Activated B cell treated with CpG ODN at 0.5 μM for 24 hours (primary cell): ENCODE measurements at regions not wholly inside any gene's neighbourhood (a gene's known extent, or its start where the extent isn't known, plus 50 kb on each side); places are given as distances from the start of the nearest gene placed in this dataset.

Experiments
- ATAC-seq: fragments of 200-7000 bp; cut with Tn5 transposase; one replicate; pipeline ENCODE4 v1.10.0; 2021; ENCODE audit warnings: low read depth, mild to moderate bottlenecking, moderate library complexity
- CTCF ChIA-PET: fragments of 350-600 bp; sonication (Branson Sonifier 250); formaldehyde crosslinking; loops from one replicate; lab custom pipeline; 2021; ENCODE audit warnings: antibody characterized with exemption; lab: Charles Lee
- POLR2A ChIA-PET: fragments of 350-600 bp; sonication (Branson Sonifier 250); formaldehyde crosslinking; loops from one replicate; lab custom pipeline; 2021; ENCODE audit warnings: antibody characterized with exemption; lab: Charles Lee
- DNase-seq: peaks from one replicate; pipeline ENCODE4 v3.0.0; 2022
- H3K27ac Mint-ChIP-seq: one replicate; pipeline ENCODE4 v1.8.0; 2020; ENCODE audit warnings: mixed read lengths
- H3K27me3 Mint-ChIP-seq: one replicate; pipeline ENCODE4 v1.8.0; 2021; ENCODE audit warnings: mixed read lengths
- H3K36me3 Mint-ChIP-seq: one replicate; pipeline ENCODE4 v1.8.0; 2021; ENCODE audit warnings: low read depth, mixed read lengths
- H3K4me1 Mint-ChIP-seq: one replicate; pipeline ENCODE4 v1.8.0; 2021; ENCODE audit warnings: mixed read lengths
- H3K4me3 Mint-ChIP-seq: one replicate; pipeline ENCODE4 v1.8.0; 2020; ENCODE audit warnings: mild to moderate bottlenecking, mixed read lengths
- H3K9me3 Mint-ChIP-seq: one replicate; pipeline ENCODE4 v1.8.0; 2020; ENCODE audit warnings: mixed read lengths
- intact Hi-C: fragments of 100-400 bp; cut with micrococcal nuclease; formaldehyde crosslinking; loops from one replicate; pipeline ENCODE4 v1.15.1; 2024
- TF ChIP-seq, protein P1 (sequence below): fragments of 200-600 bp; IDR thresholded peaks from one replicate; pipeline ENCODE4 v1.8.0; 2022; ENCODE audit warnings: antibody characterized with exemption, mild to moderate bottlenecking

- H3K4me3 Mint-ChIP-seq = no peak overlapping the region
- CTCF ChIA-PET = no interaction called here
- H3K9me3 Mint-ChIP-seq = no peaks in the 10 kb centered on the region
- DNase-seq (no peak), ATAC-seq (no peak)
- no peaks in the 10 kb centered on the region for H3K36me3 Mint-ChIP-seq
- TF ChIP-seq, protein P1, sequence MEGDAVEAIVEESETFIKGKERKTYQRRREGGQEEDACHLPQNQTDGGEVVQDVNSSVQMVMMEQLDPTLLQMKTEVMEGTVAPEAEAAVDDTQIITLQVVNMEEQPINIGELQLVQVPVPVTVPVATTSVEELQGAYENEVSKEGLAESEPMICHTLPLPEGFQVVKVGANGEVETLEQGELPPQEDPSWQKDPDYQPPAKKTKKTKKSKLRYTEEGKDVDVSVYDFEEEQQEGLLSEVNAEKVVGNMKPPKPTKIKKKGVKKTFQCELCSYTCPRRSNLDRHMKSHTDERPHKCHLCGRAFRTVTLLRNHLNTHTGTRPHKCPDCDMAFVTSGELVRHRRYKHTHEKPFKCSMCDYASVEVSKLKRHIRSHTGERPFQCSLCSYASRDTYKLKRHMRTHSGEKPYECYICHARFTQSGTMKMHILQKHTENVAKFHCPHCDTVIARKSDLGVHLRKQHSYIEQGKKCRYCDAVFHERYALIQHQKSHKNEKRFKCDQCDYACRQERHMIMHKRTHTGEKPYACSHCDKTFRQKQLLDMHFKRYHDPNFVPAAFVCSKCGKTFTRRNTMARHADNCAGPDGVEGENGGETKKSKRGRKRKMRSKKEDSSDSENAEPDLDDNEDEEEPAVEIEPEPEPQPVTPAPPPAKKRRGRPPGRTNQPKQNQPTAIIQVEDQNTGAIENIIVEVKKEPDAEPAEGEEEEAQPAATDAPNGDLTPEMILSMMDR = no peak
- POLR2A ChIA-PET = no interaction called here
- intact Hi-C loops = no loop called here
- no peak overlapping the region for H3K27ac Mint-ChIP-seq
- no peaks in the 10 kb centered on the region for H3K4me1 Mint-ChIP-seq
- H3K27me3 Mint-ChIP-seq = peaks cover 6% of the 10 kb centered on the region
These were observed 359.2 kb downstream of the FBXW7 start for GRCh38 chr4:152176627-152177214.

- intact Hi-C loops = no loop called here
- DNase-seq (no peak), ATAC-seq (no peak)
- Mint-ChIP-seq H3K4me1 (no peaks in the 10 kb centered on the region), H3K27me3 (peaks cover 6% of the 10 kb centered on the region), H3K36me3 (no peaks in the 10 kb centered on the region), H3K4me3 (no peak overlapping the region), H3K9me3 (no peaks in the 10 kb centered on the region), H3K27ac (no peak overlapping the region)
- ChIA-PET POLR2A (no interaction called here), CTCF (no interaction called here)
- TF ChIP-seq, protein P1 = no peak
These were observed 360.3 kb downstream of the FBXW7 start for GRCh38 chr4:152175586-152175985.

GRCh38 chr4:152172146-152172545 is 363.7 kb downstream of the FBXW7 start:
- TF ChIP-seq, protein P1 = no peak
- peaks cover 8% of the 10 kb centered on the region for H3K27me3 Mint-ChIP-seq
- no peak overlapping the region for H3K27ac Mint-ChIP-seq
- intact Hi-C loops = no loop called here
- POLR2A ChIA-PET = no interaction called here
- H3K9me3 Mint-ChIP-seq = no peaks in the 10 kb centered on the region
- CTCF ChIA-PET = no interaction called here
- no peak for DNase-seq
- no peak for ATAC-seq
- no peaks in the 10 kb centered on the region for H3K4me1 Mint-ChIP-seq
- no peaks in the 10 kb centered on the region for H3K36me3 Mint-ChIP-seq
- H3K4me3 Mint-ChIP-seq = no peak overlapping the region

DNA sequence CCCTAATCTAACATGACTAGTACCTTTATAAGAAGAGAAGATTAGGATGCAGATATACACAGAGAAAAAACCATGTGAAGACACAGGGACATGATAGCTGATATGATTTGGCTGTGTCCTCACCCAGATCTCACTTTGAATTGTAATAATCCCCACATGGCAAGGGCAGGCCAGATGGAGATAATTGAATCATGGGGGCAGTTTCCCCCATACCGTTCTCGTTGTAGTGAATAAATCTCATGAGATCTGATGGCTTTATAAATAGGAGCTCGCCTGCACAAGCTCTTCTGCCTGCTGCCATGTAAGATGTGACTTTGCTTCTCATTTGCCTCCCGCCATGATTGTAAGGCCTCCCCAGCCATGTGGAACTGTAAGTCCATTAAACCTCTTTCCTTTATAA is 364.3 kb downstream of the FBXW7 start:
- CTCF ChIA-PET = no interaction called here
- peaks cover 8% of the 10 kb centered on the region for H3K27me3 Mint-ChIP-seq
- TF ChIP-seq, protein P1 = no peak
- DNase-seq (no peak), ATAC-seq (no peak)
- POLR2A ChIA-PET = no interaction called here
- H3K4me1 Mint-ChIP-seq = no peaks in the 10 kb centered on the region
- intact Hi-C loops = no loop called here
- no peak overlapping the region for H3K4me3 Mint-ChIP-seq
- no peak overlapping the region for H3K27ac Mint-ChIP-seq
- H3K36me3 Mint-ChIP-seq = no peaks in the 10 kb centered on the region
- no peaks in the 10 kb centered on the region for H3K9me3 Mint-ChIP-seq

DNA sequence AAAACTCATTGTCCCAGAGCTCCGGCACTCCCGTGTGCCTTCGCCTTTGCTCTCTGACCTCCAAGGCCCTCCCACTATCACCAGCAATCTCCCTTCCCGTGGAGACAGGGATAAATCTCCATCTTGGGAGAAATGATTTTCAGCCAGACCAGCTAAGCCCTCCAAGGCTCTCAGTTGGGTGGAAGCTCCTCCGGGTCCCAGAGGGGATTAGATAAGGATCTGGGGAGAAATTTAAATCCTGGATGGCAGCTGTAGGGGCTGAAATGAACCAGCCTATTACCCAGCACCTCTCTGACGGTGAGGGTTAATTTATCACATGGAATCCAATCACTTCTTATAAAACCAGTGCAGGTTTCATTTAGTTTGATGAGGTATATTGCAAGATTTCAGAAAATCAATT is 366.2 kb downstream of the FBXW7 start:
- TF ChIP-seq, protein P1 = no peak
- no peaks in the 10 kb centered on the region for H3K9me3 Mint-ChIP-seq
- ATAC-seq = no peak
- no peak for DNase-seq
- H3K36me3 Mint-ChIP-seq = no peaks in the 10 kb centered on the region
- intact Hi-C loops = no loop called here
- H3K27ac Mint-ChIP-seq = no peak overlapping the region
- no peak overlapping the region for H3K4me3 Mint-ChIP-seq
- H3K27me3 Mint-ChIP-seq = peaks cover 9% of the 10 kb centered on the region
- no peaks in the 10 kb centered on the region for H3K4me1 Mint-ChIP-seq
- CTCF ChIA-PET = no interaction called here
- POLR2A ChIA-PET = no interaction called here
